ENCODE measurements at regions not wholly inside any gene's neighbourhood (a gene's known extent, or its start where the extent isn't known, plus 50 kb on each side); places are given as distances from the start of the nearest gene placed in this dataset.

DNA sequence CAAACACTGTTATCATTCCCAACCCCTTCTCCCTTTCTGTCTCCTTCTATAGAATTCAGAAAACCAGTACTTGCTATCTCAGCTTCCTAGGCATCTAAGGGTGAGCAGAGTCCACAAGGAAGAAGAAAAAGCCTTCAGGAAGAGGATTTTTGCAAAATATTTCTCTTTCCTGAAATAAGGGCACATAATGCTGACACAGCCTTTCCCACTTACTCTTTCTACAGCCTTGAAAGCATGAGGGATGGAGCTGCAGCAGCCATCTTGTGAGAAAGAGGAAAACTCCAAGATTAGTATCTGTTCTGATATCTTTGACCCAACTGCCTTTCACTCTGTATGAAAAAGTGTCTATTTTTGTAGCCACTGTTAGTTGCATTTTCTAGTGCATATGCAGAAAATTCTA, 826.2 kb downstream of the KCNMA1 start:
- TF ChIP-seq, protein P1, sequence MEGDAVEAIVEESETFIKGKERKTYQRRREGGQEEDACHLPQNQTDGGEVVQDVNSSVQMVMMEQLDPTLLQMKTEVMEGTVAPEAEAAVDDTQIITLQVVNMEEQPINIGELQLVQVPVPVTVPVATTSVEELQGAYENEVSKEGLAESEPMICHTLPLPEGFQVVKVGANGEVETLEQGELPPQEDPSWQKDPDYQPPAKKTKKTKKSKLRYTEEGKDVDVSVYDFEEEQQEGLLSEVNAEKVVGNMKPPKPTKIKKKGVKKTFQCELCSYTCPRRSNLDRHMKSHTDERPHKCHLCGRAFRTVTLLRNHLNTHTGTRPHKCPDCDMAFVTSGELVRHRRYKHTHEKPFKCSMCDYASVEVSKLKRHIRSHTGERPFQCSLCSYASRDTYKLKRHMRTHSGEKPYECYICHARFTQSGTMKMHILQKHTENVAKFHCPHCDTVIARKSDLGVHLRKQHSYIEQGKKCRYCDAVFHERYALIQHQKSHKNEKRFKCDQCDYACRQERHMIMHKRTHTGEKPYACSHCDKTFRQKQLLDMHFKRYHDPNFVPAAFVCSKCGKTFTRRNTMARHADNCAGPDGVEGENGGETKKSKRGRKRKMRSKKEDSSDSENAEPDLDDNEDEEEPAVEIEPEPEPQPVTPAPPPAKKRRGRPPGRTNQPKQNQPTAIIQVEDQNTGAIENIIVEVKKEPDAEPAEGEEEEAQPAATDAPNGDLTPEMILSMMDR (IDR thresholded peaks at IDR 0.05), result no peak
- no peak for TF ChIP-seq EZH2 (IDR thresholded peaks at IDR 0.05; ENCODE audit: borderline replicate concordance, insufficient read depth, low read depth, low read length, poor library complexity, severe bottlenecking)

Measured in B cell (primary cell).